BE2C (cell line): ENCODE measurements at regions not wholly inside any gene's neighbourhood (a gene's known extent, or its start where the extent isn't known, plus 50 kb on each side); places are given as distances from the start of the nearest gene placed in this dataset.

Experiments
- DNase-seq: peaks from one replicate; pipeline ENCODE4 v3.0.0-alpha.2; 2020
- H3K27me3 ChIP-seq: fragments of 250-450 bp; sonication (Bioruptor Pico); 2 replicates; pipeline ENCODE4 v1.5.1; 2020; ENCODE audit warnings: mild to moderate bottlenecking
- H3K36me3 ChIP-seq: fragments of 250-450 bp; sonication (Bioruptor Pico); 2 replicates; pipeline ENCODE4 v1.5.1; 2020; ENCODE audit warnings: mild to moderate bottlenecking
- H3K4me1 ChIP-seq: fragments of 250-450 bp; sonication (Bioruptor Pico); 2 replicates; pipeline ENCODE4 v1.5.1; 2020
- H3K4me3 ChIP-seq: 2 replicates; pipeline ENCODE4 v1.5.1; 2011; ENCODE audit warnings: low read depth, low read length
- H3K9me3 ChIP-seq: fragments of 250-450 bp; sonication (Bioruptor Pico); 2 replicates; pipeline ENCODE4 v1.5.1; 2020
- TF ChIP-seq, protein P1 (sequence below): IDR thresholded peaks from 2 replicates; pipeline ENCODE4 v1.5.1; 2012; ENCODE audit warnings: mild to moderate bottlenecking, low read depth, low read length

- H3K9me3 ChIP-seq: no peaks in the 10 kb centered on the region
- no peaks in the 10 kb centered on the region for H3K27me3 ChIP-seq
- TF ChIP-seq, protein P1, sequence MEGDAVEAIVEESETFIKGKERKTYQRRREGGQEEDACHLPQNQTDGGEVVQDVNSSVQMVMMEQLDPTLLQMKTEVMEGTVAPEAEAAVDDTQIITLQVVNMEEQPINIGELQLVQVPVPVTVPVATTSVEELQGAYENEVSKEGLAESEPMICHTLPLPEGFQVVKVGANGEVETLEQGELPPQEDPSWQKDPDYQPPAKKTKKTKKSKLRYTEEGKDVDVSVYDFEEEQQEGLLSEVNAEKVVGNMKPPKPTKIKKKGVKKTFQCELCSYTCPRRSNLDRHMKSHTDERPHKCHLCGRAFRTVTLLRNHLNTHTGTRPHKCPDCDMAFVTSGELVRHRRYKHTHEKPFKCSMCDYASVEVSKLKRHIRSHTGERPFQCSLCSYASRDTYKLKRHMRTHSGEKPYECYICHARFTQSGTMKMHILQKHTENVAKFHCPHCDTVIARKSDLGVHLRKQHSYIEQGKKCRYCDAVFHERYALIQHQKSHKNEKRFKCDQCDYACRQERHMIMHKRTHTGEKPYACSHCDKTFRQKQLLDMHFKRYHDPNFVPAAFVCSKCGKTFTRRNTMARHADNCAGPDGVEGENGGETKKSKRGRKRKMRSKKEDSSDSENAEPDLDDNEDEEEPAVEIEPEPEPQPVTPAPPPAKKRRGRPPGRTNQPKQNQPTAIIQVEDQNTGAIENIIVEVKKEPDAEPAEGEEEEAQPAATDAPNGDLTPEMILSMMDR: no peak
- H3K4me3 ChIP-seq: no peak overlapping the region
- no peaks in the 10 kb centered on the region for H3K36me3 ChIP-seq
- no peak for DNase-seq
- no peaks in the 10 kb centered on the region for H3K4me1 ChIP-seq
Observed at GRCh38 chr13:87198371-87198770, 472.8 kb upstream of the SLITRK5 start.

DNA sequence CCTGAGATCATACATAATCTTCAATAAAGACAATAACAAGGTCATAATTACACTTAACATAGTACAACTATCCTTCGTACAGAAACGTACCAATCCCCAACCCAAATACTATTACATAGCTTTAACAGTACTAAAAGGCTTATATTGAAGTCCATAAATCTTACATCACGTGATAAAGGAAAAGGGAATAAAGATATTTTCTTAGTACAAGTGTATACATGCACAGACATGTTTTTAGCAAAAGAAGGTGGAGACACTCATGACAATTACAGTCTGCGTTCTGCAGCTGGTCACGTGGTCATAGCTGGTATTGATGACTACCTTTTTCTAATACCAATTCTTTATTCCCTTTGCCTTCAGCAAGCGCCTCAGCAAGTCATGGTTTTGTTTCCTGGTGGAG lies 464.5 kb upstream of the SLITRK5 start:
- Histone ChIP-seq H3K9me3 (no peaks in the 10 kb centered on the region), H3K4me3 (no peak overlapping the region), H3K27me3 (no peaks in the 10 kb centered on the region), H3K36me3 (no peaks in the 10 kb centered on the region), H3K4me1 (no peaks in the 10 kb centered on the region)
- TF ChIP-seq, protein P1: no peak
- no peak for DNase-seq

DNA sequence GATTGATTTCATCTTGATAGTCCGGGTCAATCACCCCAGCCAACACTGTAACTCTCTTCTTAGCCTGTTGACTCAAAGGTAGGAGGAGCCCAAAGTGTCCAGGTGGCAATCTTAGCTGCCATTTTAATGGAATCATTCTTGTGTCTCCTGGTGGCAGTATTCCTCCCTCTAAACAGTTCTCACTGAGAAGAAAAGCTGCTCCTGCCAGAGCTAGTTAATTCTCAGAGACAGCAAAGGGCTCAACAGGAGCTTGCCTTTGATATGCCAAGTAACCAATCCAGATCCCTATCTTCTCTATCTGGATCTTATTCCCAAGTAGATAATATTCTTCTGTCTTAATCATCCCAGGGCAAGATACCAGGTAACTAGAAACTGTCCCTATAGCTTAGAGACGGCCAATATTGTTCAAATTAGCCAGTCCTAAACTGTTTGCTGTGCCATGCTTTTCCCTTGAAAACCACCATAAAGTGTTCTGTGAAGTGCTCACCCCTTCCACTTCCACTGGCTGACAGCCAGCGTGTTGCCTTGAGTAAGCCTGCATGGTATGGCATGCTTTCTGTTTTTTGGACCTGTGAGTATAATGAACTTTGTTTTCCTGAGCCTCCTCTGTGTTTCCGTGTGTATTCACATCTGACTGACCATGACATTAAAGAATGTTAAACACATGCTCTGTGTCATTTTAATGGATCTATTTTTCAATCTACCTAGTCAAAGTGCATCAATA lies 463.7 kb upstream of the SLITRK5 start:
- Histone ChIP-seq H3K4me3 (no peak overlapping the region), H3K4me1 (no peaks in the 10 kb centered on the region), H3K36me3 (no peaks in the 10 kb centered on the region), H3K27me3 (no peaks in the 10 kb centered on the region), H3K9me3 (no peaks in the 10 kb centered on the region)
- TF ChIP-seq, protein P1: no peak
- no peak for DNase-seq

DNA sequence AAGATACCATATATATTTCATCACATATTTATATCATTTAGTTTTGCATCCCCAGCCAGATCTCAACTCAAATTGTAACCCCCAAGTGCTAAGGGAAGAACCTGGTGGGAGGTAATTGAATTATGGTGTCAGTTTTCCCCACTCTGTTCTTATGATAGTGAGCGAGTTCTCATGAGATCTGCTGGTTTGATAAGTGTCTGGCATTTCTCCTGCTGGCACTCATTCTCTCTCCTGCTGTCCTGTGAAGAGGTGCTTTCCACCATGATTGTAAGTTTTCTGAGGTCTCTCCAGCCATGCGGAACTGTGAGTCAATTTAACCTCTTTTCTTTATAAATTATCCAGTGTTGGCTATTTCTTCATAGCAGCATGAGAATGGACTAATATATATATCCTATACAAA lies 462.5 kb upstream of the SLITRK5 start:
- DNase-seq: no peak
- H3K27me3 ChIP-seq: no peaks in the 10 kb centered on the region
- H3K4me3 ChIP-seq: no peak overlapping the region
- no peaks in the 10 kb centered on the region for H3K9me3 ChIP-seq
- TF ChIP-seq, protein P1: no peak
- no peaks in the 10 kb centered on the region for H3K4me1 ChIP-seq
- H3K36me3 ChIP-seq: no peaks in the 10 kb centered on the region

GRCh38 chr13:87234981-87235380 lies 436.2 kb upstream of the SLITRK5 start:
- no peak for DNase-seq
- Histone ChIP-seq H3K27me3 (no peaks in the 10 kb centered on the region), H3K36me3 (no peaks in the 10 kb centered on the region), H3K4me1 (no peaks in the 10 kb centered on the region), H3K4me3 (no peak overlapping the region), H3K9me3 (no peaks in the 10 kb centered on the region)
- TF ChIP-seq, protein P1: no peak

DNA sequence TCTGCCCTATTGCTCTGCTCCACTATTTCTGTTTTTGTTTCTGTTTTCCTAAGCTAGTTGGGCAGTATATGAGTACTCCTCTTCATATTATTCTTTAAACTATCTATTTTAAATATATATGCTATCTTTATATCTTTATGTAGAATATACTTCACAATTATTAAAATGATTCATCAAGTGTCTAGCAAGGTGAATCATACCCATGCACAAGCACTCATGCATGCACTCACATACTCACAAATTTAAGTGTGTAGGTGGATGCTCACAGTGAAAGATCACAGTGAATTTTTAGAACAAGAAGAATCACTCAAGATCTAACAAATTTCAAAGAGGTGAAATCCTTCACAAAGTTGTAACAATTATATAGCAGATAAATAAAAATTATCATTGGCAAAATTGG lies 435.6 kb upstream of the SLITRK5 start:
- Histone ChIP-seq H3K4me1 (no peaks in the 10 kb centered on the region), H3K9me3 (no peaks in the 10 kb centered on the region), H3K36me3 (no peaks in the 10 kb centered on the region), H3K4me3 (no peak overlapping the region), H3K27me3 (no peaks in the 10 kb centered on the region)
- TF ChIP-seq, protein P1: no peak
- no peak for DNase-seq
